Tibial nerve (tissue), 4 donors: ENCODE measurements at regions not wholly inside any gene's neighbourhood (a gene's known extent, or its start where the extent isn't known, plus 50 kb on each side); places are given as distances from the start of the nearest gene placed in this dataset.

Experiments used
- DNase-seq, 2 donors: peaks; one replicate each; pipeline ENCODE4 v3.0.0-alpha.2; 2019; ENCODE audit warnings: low spot score in 2 of 2
- H3K27ac ChIP-seq, 4 donors: fragments of 200-600 bp; sonication (generic) in 3 of 4; one replicate each; pipeline ENCODE4 v1.5.1; 2017 to 2019; ENCODE audit warnings: mild to moderate bottlenecking in 1 of 4
- H3K27me3 ChIP-seq, 2 donors: fragments of 200-600 bp; sonication (generic) in 1 of 2; one replicate each; pipeline versions ENCODE4 v1.5.1 to v1.6.0; 2017 to 2019
- H3K36me3 ChIP-seq, 3 donors: fragments of 200-600 bp; sonication (generic); one replicate each; pipeline ENCODE4 v1.5.1; 2018 to 2019
- H3K4me1 ChIP-seq, 4 donors: fragments of 200-600 bp; sonication (generic) in 3 of 4; one replicate each; pipeline ENCODE4 v1.5.1; 2017 to 2019
- H3K4me3 ChIP-seq, 4 donors: fragments of 200-600 bp; sonication (generic) in 3 of 4; one replicate each; pipeline ENCODE4 v1.5.1; 2017 to 2019; ENCODE audit warnings: mild to moderate bottlenecking in 1 of 4, moderate library complexity in 1 of 4
- H3K9me3 ChIP-seq, 4 donors: fragments of 200-600 bp; sonication (generic) in 3 of 4; one replicate each; pipeline ENCODE4 v1.5.1; 2017 to 2019
- CTCF ChIP-seq, 5 experiments: fragments of 200-600 bp in 3 of 5; fragments of 450-650 bp in 2 of 5; sonication (generic) in 3 of 5; IDR thresholded peaks; one replicate each; pipeline ENCODE4 v1.5.1; 2016 to 2019; ENCODE audit warnings: antibody characterized with exemption in 5 of 5, mild to moderate bottlenecking in 3 of 5, moderate library complexity in 2 of 5
- EP300 ChIP-seq, 2 donors: sonication (generic); formaldehyde crosslinking; IDR thresholded peaks; one replicate each; pipeline ENCODE4 v1.6.1; 2017; ENCODE audit warnings: antibody characterized with exemption in 2 of 2, mild to moderate bottlenecking in 1 of 2
- POLR2A ChIP-seq, 2 donors: fragments of 450-650 bp; IDR thresholded peaks; one replicate each; pipeline ENCODE4 v1.6.1; 2017; ENCODE audit warnings: antibody characterized with exemption in 2 of 2, mild to moderate bottlenecking in 2 of 2, moderate library complexity in 2 of 2
- WGBS, 2 donors: methylation state at CpG; one replicate each; pipeline ENCODE4 v1.1.5; 2018; 5-methylcytosine and 5-hydroxymethylcytosine counted together

GRCh38 chr5:165695796-165696195 is 2190.4 kb downstream of the MAT2B start:
- no peak for TF ChIP-seq CTCF (IDR thresholded peaks at IDR 0.05)
- TF ChIP-seq EP300 (IDR thresholded peaks at IDR 0.05): no peak
- TF ChIP-seq POLR2A (IDR thresholded peaks at IDR 0.05): no peak
- Histone ChIP-seq H3K27ac (no peak overlapping the region), H3K4me3 (no peak overlapping the region), H3K36me3 (no peaks in the 10 kb centered on the region), H3K27me3 (no peaks in the 10 kb centered on the region), H3K9me3 (no peaks in the 10 kb centered on the region), H3K4me1 (no peaks in the 10 kb centered on the region)
- WGBS, 2 donors: 87 to 94% methylated on average over 1 of the region's 1 CpG
- DNase-seq: no peak

GRCh38 chr5:165705960-165706359 is 2200.5 kb downstream of the MAT2B start:
- 93 to 94% methylated on average over 1 of the region's 1 CpG for WGBS, 2 donors
- no peak for DNase-seq
- Histone ChIP-seq H3K9me3 (no peaks in the 10 kb centered on the region), H3K27ac (no peak overlapping the region), H3K4me1 (no peaks in the 10 kb centered on the region), H3K36me3 (no peaks in the 10 kb centered on the region), H3K4me3 (no peak overlapping the region), H3K27me3 (no peaks in the 10 kb centered on the region)
- TF ChIP-seq POLR2A (IDR thresholded peaks at IDR 0.05) (no peak), EP300 (IDR thresholded peaks at IDR 0.05) (no peak), CTCF (IDR thresholded peaks at IDR 0.05) (no peak)

DNA sequence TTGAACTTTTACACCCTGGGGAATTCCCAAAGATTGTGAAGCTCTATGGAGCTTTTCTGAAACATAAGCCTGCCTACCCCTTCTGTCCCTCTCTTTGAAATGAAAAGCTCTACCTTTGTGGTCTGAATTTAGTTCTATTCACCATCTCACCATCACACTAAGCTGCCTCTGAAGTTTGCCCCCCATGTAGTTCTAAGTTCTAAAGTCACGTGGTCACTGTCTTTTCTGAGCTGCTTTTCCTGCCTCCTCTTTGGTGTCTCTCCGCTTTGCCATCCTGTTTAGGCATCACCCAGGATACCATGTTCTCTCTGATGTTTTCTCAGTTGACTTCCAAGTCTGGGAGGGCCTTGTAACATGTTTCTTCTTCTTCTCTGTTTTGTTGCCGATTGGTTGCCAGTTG is 2206.6 kb downstream of the MAT2B start:
- H3K9me3 ChIP-seq: no peaks in the 10 kb centered on the region
- H3K36me3 ChIP-seq: no peaks in the 10 kb centered on the region
- H3K27ac ChIP-seq: no peak overlapping the region
- DNase-seq: no peak
- TF ChIP-seq POLR2A (IDR thresholded peaks at IDR 0.05) (no peak), EP300 (IDR thresholded peaks at IDR 0.05) (no peak), CTCF (IDR thresholded peaks at IDR 0.05) (no peak)
- H3K4me1 ChIP-seq: no peaks in the 10 kb centered on the region
- H3K4me3 ChIP-seq: no peak overlapping the region
- 82 to 88% methylated on average over 3 of the region's 3 CpGs for WGBS, 2 donors
- H3K27me3 ChIP-seq: no peaks in the 10 kb centered on the region

- Histone ChIP-seq H3K9me3 (no peaks in the 10 kb centered on the region), H3K27ac (no peak overlapping the region), H3K36me3 (no peaks in the 10 kb centered on the region), H3K4me3 (no peak overlapping the region), H3K4me1 (no peaks in the 10 kb centered on the region), H3K27me3 (no peaks in the 10 kb centered on the region)
- DNase-seq: no peak
- 88 to 98% methylated on average over 1 of the region's 1 CpG for WGBS, 2 donors
- TF ChIP-seq POLR2A (IDR thresholded peaks at IDR 0.05): no peak
- TF ChIP-seq EP300 (IDR thresholded peaks at IDR 0.05): no peak
- TF ChIP-seq CTCF (IDR thresholded peaks at IDR 0.05): no peak
Measured at GRCh38 chr5:165714598-165714997, 2209.2 kb downstream of the MAT2B start.

GRCh38 chr5:165720901-165721300 is 2215.5 kb downstream of the MAT2B start:
- 82 to 93% methylated on average over 3 of the region's 3 CpGs for WGBS, 2 donors

More at GRCh38 chr5:165720901-165721300, 2215.5 kb downstream of the MAT2B start:
- Histone ChIP-seq H3K36me3 (no peaks in the 10 kb centered on the region), H3K27me3 (no peaks in the 10 kb centered on the region), H3K4me3 (no peak overlapping the region), H3K27ac (no peak overlapping the region), H3K4me1 (no peaks in the 10 kb centered on the region), H3K9me3 (no peaks in the 10 kb centered on the region)
- no peak for TF ChIP-seq EP300 (IDR thresholded peaks at IDR 0.05)
- no peak for TF ChIP-seq POLR2A (IDR thresholded peaks at IDR 0.05)
- no peak for TF ChIP-seq CTCF (IDR thresholded peaks at IDR 0.05)
- no peak for DNase-seq
